H1 (cell line): ENCODE measurements at regions not wholly inside any gene's neighbourhood (a gene's known extent, or its start where the extent isn't known, plus 50 kb on each side); places are given as distances from the start of the nearest gene placed in this dataset.

Source experiments
- CTCF ChIA-PET: fragments of 300-600 bp; sonication (Branson Sonifier 250); formaldehyde crosslinking; loops from one replicate; lab custom pipeline; 2021; ENCODE audit not compliant: partially characterized antibody; lab: Charles Lee
- POLR2A ChIA-PET: fragments of 300-600 bp; sonication (Branson Sonifier 250); formaldehyde crosslinking; loops from one replicate; lab custom pipeline; 2021; ENCODE audit warnings: inconsistent platforms; ENCODE audit not compliant: partially characterized antibody; lab: Charles Lee
- DNase-seq, 2 experiments: peaks; one replicate each; pipeline versions ENCODE4 v3.0.0 to v3.0.0-alpha.2; 2010 to 2022; ENCODE audit warnings: low spot score in 2 of 2, low read depth in 1 of 2, mixed read lengths in 1 of 2
- FAIRE-seq: peaks from 2 replicates; lab custom pipeline; 2011; peaks lifted over from hg19 to GRCh38; lab: Jason Lieb, UNC
- H2AFZ ChIP-seq: 2 replicates; pipeline ENCODE4 v1.8.1; 2012; ENCODE audit warnings: low read length, inconsistent platforms
- H2AK5ac ChIP-seq: 2 replicates; pipeline ENCODE4 v1.6.1; 2013; ENCODE audit warnings: low read depth, low read length
- H2BK120ac ChIP-seq: replicated peaks from 2 replicates; pipeline ENCODE3; 2013; ENCODE audit warnings: low read depth, low read length, inconsistent platforms
- H2BK12ac ChIP-seq: 2 replicates; pipeline ENCODE4 v1.6.1; 2013; ENCODE audit warnings: low read depth, low read length
- H2BK15ac ChIP-seq: 2 replicates; pipeline ENCODE4 v1.6.1; 2013; ENCODE audit warnings: low read length
- H2BK20ac ChIP-seq: 2 replicates; pipeline ENCODE4 v1.6.1; 2013; ENCODE audit warnings: low read length
- H2BK5ac ChIP-seq: 2 replicates; pipeline ENCODE4 v1.6.1; 2013; ENCODE audit warnings: low read depth, low read length
- H3K14ac ChIP-seq: 2 replicates; pipeline ENCODE4 v1.6.1; 2013; ENCODE audit warnings: inconsistent platforms; ENCODE audit not compliant: insufficient read length
- H3K18ac ChIP-seq: 2 replicates; pipeline ENCODE4 v1.6.1; 2013; ENCODE audit warnings: low read length; ENCODE audit errors: extremely low read depth
- H3K23ac ChIP-seq: 2 replicates; pipeline ENCODE4 v1.6.1; 2013; ENCODE audit warnings: inconsistent platforms; ENCODE audit not compliant: insufficient read length
- H3K23me2 ChIP-seq: 2 replicates; pipeline ENCODE4 v1.6.1; 2013; ENCODE audit warnings: low read depth, low read length
- H3K27ac ChIP-seq: 2 replicates; pipeline ENCODE4 v1.6.1; 2011; ENCODE audit warnings: low read depth, low read length, inconsistent platforms
- H3K27me3 ChIP-seq, 4 experiments: replicated peaks in 1 of 4; 1 replicate in 1 of 4; 2 replicates in 3 of 4; pipeline versions ENCODE4 v1.6.1 to v1.8.1; 2011 to 2013; ENCODE audit warnings: low read length in 3 of 4, mild to moderate bottlenecking in 3 of 4, inconsistent platforms in 2 of 4, mixed read lengths in 2 of 4, moderate library complexity in 1 of 4; ENCODE audit not compliant: control insufficient read depth in 3 of 4, insufficient read depth in 3 of 4; ENCODE audit errors: extremely low read depth in 1 of 4
- H3K36me3 ChIP-seq, 4 experiments: 2 replicates each; pipeline versions ENCODE4 v1.6.1 to v1.8.1; 2011 to 2013; ENCODE audit warnings: mild to moderate bottlenecking in 4 of 4, low read length in 3 of 4, moderate library complexity in 2 of 4, control low read depth in 1 of 4, inconsistent platforms in 1 of 4; ENCODE audit not compliant: insufficient read depth in 4 of 4, control insufficient read depth in 2 of 4
- H3K4ac ChIP-seq: replicated peaks from 2 replicates; pipeline ENCODE3; 2013; ENCODE audit warnings: low read length, low read depth, mixed read lengths, inconsistent platforms; ENCODE audit not compliant: insufficient read length
- H3K4me1 ChIP-seq, 4 experiments: replicated peaks in 1 of 4; 1 replicate in 1 of 4; 2 replicates in 3 of 4; pipeline versions ENCODE4 v1.6.1 to v1.8.1; 2011 to 2013; ENCODE audit warnings: low read length in 3 of 4, inconsistent platforms in 2 of 4, mixed read lengths in 1 of 4; ENCODE audit not compliant: insufficient read depth in 4 of 4, control insufficient read depth in 3 of 4
- H3K4me2 ChIP-seq, 2 experiments: 2 replicates each; pipeline versions ENCODE4 v1.6.1 to v1.8.1; 2011 to 2013; ENCODE audit warnings: low read depth in 2 of 2, low read length in 2 of 2, control low read depth in 1 of 2, inconsistent platforms in 1 of 2, mild to moderate bottlenecking in 1 of 2; ENCODE audit not compliant: insufficient read depth in 1 of 2
- H3K4me3 ChIP-seq, 4 experiments: fragments of 200-600, 300-600 bp in 1 of 4; sonication (generic), shearing (Covaris generic), sonication (Bioruptor Twin) in 1 of 4; 2 replicates each; pipeline versions ENCODE4 v1.5.1 to v1.8.1; 2011 to 2016; ENCODE audit warnings: low read length in 4 of 4, low read depth in 3 of 4, control low read depth in 2 of 4, inconsistent platforms in 2 of 4, mild to moderate bottlenecking in 2 of 4, mixed read lengths in 1 of 4, moderate library complexity in 1 of 4; ENCODE audit not compliant: insufficient read depth in 2 of 4; ENCODE audit errors: extremely low read depth in 1 of 4
- H3K56ac ChIP-seq: replicated peaks from 2 replicates; pipeline ENCODE3; 2013; ENCODE audit warnings: low read depth, mild to moderate bottlenecking, mixed read lengths, low read length, inconsistent platforms; ENCODE audit not compliant: insufficient read length
- H3K79me1 ChIP-seq: 2 replicates; pipeline ENCODE4 v1.6.1; 2013; ENCODE audit warnings: low read depth, low read length, control low read depth
- H3K79me2 ChIP-seq, 2 experiments: 2 replicates each; pipeline versions ENCODE4 v1.6.1 to v1.8.1; 2012 to 2013; ENCODE audit warnings: low read length in 2 of 2, mild to moderate bottlenecking in 2 of 2, inconsistent platforms in 1 of 2; ENCODE audit not compliant: insufficient read depth in 2 of 2, control insufficient read depth in 1 of 2
- H3K9ac ChIP-seq, 4 experiments: replicated peaks in 1 of 4; 1 replicate in 1 of 4; 2 replicates in 3 of 4; pipeline versions ENCODE4 v1.6.1 to v1.8.1; 2011 to 2013; ENCODE audit warnings: low read depth in 3 of 4, low read length in 3 of 4, control low read depth in 2 of 4, mild to moderate bottlenecking in 2 of 4, moderate library complexity in 2 of 4, inconsistent platforms in 1 of 4; ENCODE audit errors: extremely low read depth in 1 of 4
- H3K9me3 ChIP-seq, 2 experiments: 2 replicates each; pipeline versions ENCODE4 v1.6.1 to v1.8.1; 2012 to 2013; ENCODE audit warnings: mild to moderate bottlenecking in 2 of 2, moderate library complexity in 2 of 2, control low read depth in 1 of 2, inconsistent platforms in 1 of 2, low read depth in 1 of 2, low read length in 1 of 2, mixed read lengths in 1 of 2; ENCODE audit not compliant: insufficient read depth in 2 of 2
- H4K20me1 ChIP-seq, 2 experiments: replicated peaks in 1 of 2; 2 replicates each; pipeline versions ENCODE3 to v1.8.1; 2011 to 2013; ENCODE audit warnings: inconsistent platforms in 2 of 2, low read length in 2 of 2, mild to moderate bottlenecking in 1 of 2; ENCODE audit not compliant: insufficient read depth in 2 of 2, control insufficient read depth in 1 of 2
- H4K5ac ChIP-seq: 2 replicates; pipeline ENCODE4 v1.6.1; 2013; ENCODE audit warnings: low read length, low read depth, mixed read lengths, inconsistent platforms; ENCODE audit not compliant: insufficient read length
- H4K8ac ChIP-seq: 2 replicates; pipeline ENCODE4 v1.8.0; 2013; ENCODE audit warnings: mild to moderate bottlenecking, moderate library complexity, low read length, inconsistent platforms; ENCODE audit not compliant: insufficient read depth; ENCODE audit errors: extremely low read depth
- H4K91ac ChIP-seq: replicated peaks from 2 replicates; pipeline ENCODE3; 2013; ENCODE audit warnings: low read length, mixed read lengths, inconsistent platforms; ENCODE audit not compliant: insufficient read length
- CBX5 ChIP-seq: fragments of 300-800, 300-1000 bp; sonication (generic); IDR thresholded peaks from 2 replicates; pipeline ENCODE4 v1.7.1; 2016; ENCODE audit warnings: antibody characterized with exemption, low read length, low read depth
- CREB1 ChIP-seq: IDR thresholded peaks from 2 replicates; pipeline ENCODE4 v1.6.1; 2012; ENCODE audit warnings: inconsistent platforms
- EZH2 ChIP-seq: fragments of 200-600 bp; sonication (generic); IDR thresholded peaks from 2 replicates; pipeline ENCODE4 v1.7.1; 2012; ENCODE audit warnings: low read depth, mild to moderate bottlenecking, moderate library complexity, low read length, inconsistent platforms; ENCODE audit not compliant: severe bottlenecking
- HDAC2 ChIP-seq, 2 experiments: fragments of 300-600 bp in 1 of 2; sonication (generic) in 1 of 2; IDR thresholded peaks; 2 replicates each; pipeline ENCODE4 v1.6.1; 2011 to 2012; ENCODE audit warnings: low read depth in 2 of 2, low read length in 2 of 2, mild to moderate bottlenecking in 2 of 2, moderate library complexity in 2 of 2, borderline replicate concordance in 1 of 2, inconsistent platforms in 1 of 2
- HDAC6 ChIP-seq: IDR thresholded peaks from one replicate; pipeline ENCODE4 v1.7.1; 2012; ENCODE audit warnings: low read depth, mild to moderate bottlenecking, inconsistent platforms, low read length, moderate library complexity
- JUND ChIP-seq: IDR thresholded peaks from 2 replicates; pipeline ENCODE4 v1.6.1; 2011; ENCODE audit warnings: mild to moderate bottlenecking, improper control_type of control experiment, low read length
- RNF2 ChIP-seq: fragments of 200-900, 300-1000 bp; sonication (generic); IDR thresholded peaks from 2 replicates; pipeline ENCODE4 v1.7.1; 2016; ENCODE audit warnings: borderline replicate concordance, low read depth, mild to moderate bottlenecking, antibody characterized with exemption, low read length; ENCODE audit not compliant: poor library complexity, severe bottlenecking; ENCODE audit errors: missing control alignments
- RXRA ChIP-seq: IDR thresholded peaks from 2 replicates; pipeline ENCODE4 v1.6.1; 2011; ENCODE audit warnings: low read depth, mild to moderate bottlenecking, low read length, moderate library complexity; ENCODE audit not compliant: insufficient read depth
- SUZ12 ChIP-seq: fragments of 200-600 bp; sonication (generic); IDR thresholded peaks from 2 replicates; pipeline ENCODE4 v1.6.1; 2012; ENCODE audit warnings: mild to moderate bottlenecking, inconsistent platforms, low read length, moderate library complexity, mixed read lengths
- TAF1 ChIP-seq: IDR thresholded peaks from 2 replicates; pipeline ENCODE4 v1.6.1; 2011; ENCODE audit warnings: mild to moderate bottlenecking, low read depth, low read length
- TAF7 ChIP-seq: optimal IDR thresholded peaks from 2 replicates; pipeline ENCODE3; 2011; ENCODE audit warnings: low read depth, mild to moderate bottlenecking, inconsistent platforms, low read length, moderate library complexity, borderline replicate concordance
- YY1 ChIP-seq: IDR thresholded peaks from 2 replicates; pipeline ENCODE4 v1.6.1; 2011; ENCODE audit warnings: low read depth, mild to moderate bottlenecking, low read length
- ZNF274 ChIP-seq: IDR thresholded peaks from 2 replicates; pipeline ENCODE4 v1.7.0; 2012; ENCODE audit warnings: low read length, borderline replicate concordance; ENCODE audit errors: extremely low read depth
- WGBS, 2 experiments: shearing (Covaris generic) in 1 of 2; methylation state at CpG; one replicate each; pipeline versions ENCODE4 v1.1.6 to v1.1.7; 2013 to 2015; ENCODE audit warnings: low lambda C conversion rate in 2 of 2, mixed read lengths in 2 of 2, inconsistent platforms in 1 of 2, low coverage in 1 of 2, missing lambda C conversion rate in 1 of 2; ENCODE audit not compliant: insufficient replicate concordance in 2 of 2, insufficient coverage in 1 of 2, insufficient read length in 1 of 2; ENCODE audit errors: extremely low coverage in 1 of 2, missing lambda C conversion rate in 1 of 2; 5-methylcytosine and 5-hydroxymethylcytosine counted together

GRCh38 chr2:4098137-4098536 lies 394.8 kb downstream of the DCDC2C start:
- H3K36me3 ChIP-seq: no peaks in the 10 kb centered on the region
- no peak overlapping the region for H3K27ac ChIP-seq
- no peak overlapping the region for H3K4me2 ChIP-seq
- H4K91ac ChIP-seq: no peak overlapping the region
- POLR2A ChIA-PET: no interaction called here
- no peak overlapping the region for H2BK20ac ChIP-seq
- no peaks in the 10 kb centered on the region for H3K79me2 ChIP-seq
- H4K20me1 ChIP-seq: no peaks in the 10 kb centered on the region
- no peak overlapping the region for H2BK15ac ChIP-seq
- no peak overlapping the region for H3K14ac ChIP-seq
- H2AFZ ChIP-seq: no peak overlapping the region
- H2AK5ac ChIP-seq: no peak overlapping the region
- H3K4me1 ChIP-seq: 0 out of 7 replicates have a peak, but pooled peaks cover 0 to 4% (median 0%) of the 10 kb centered on the region in 4 experiments
- H3K27me3 ChIP-seq: no peaks in the 10 kb centered on the region
- TF ChIP-seq TAF1 (no peak), RNF2 (no peak), HDAC2 (IDR thresholded peaks at IDR 0.05; ENCODE audit: borderline replicate concordance in 1 of 2, low read depth in 2 of 2, low read length in 2 of 2) (no peak), EZH2 (no peak), YY1 (no peak), ZNF274 (no peak), TAF7 (no peak), HDAC6 (no peak), SUZ12 (no peak), CREB1 (no peak), RXRA (no peak), CBX5 (no peak), JUND (no peak)
- H4K8ac ChIP-seq: no peak overlapping the region
- H3K18ac ChIP-seq: no peak overlapping the region
- no peak for DNase-seq
- no peaks in the 10 kb centered on the region for H3K79me1 ChIP-seq
- no peaks in the 10 kb centered on the region for H3K9me3 ChIP-seq
- WGBS, 2 experiments: 87% methylated on average over 5 of the region's 5 CpGs; no CpG with 5 or more reads in 1 of the 2 experiments
- no peaks in the 10 kb centered on the region for H3K23me2 ChIP-seq
- H4K5ac ChIP-seq: no peak overlapping the region
- H2BK120ac ChIP-seq: no peak overlapping the region
- no peak overlapping the region for H3K4ac ChIP-seq
- no peak overlapping the region for H3K9ac ChIP-seq
- no peak overlapping the region for H3K4me3 ChIP-seq
- FAIRE-seq: no peak
- CTCF ChIA-PET: no interaction called here
- H2BK12ac ChIP-seq: no peak overlapping the region
- H3K56ac ChIP-seq: no peak overlapping the region
- no peak overlapping the region for H2BK5ac ChIP-seq
- no peak overlapping the region for H3K23ac ChIP-seq
